ENCODE measurements at regions not wholly inside any gene's neighbourhood (a gene's known extent, or its start where the extent isn't known, plus 50 kb on each side); places are given as distances from the start of the nearest gene placed in this dataset.

GRCh38 chr3:124609402-124609801 lies 120.8 kb upstream of the UMPS start:
- no peak for TF ChIP-seq CTCF (IDR thresholded peaks at IDR 0.05; ENCODE audit: insufficient read depth, missing control alignments)
- DNase-seq (ENCODE audit: insufficient read length, low spot score): no peak
- FAIRE-seq: no peak

- no peak for TF ChIP-seq CTCF (IDR thresholded peaks at IDR 0.05; ENCODE audit: insufficient read depth, missing control alignments)
- FAIRE-seq: no peak
- DNase-seq (ENCODE audit: insufficient read length, low spot score): no peak
Observed at GRCh38 chr3:124610130-124610529, 120.1 kb upstream of the UMPS start.

GRCh38 chr3:124611520-124611919 lies 118.7 kb upstream of the UMPS start:
- FAIRE-seq (no peak), DNase-seq (ENCODE audit: insufficient read length, low spot score) (no peak)
- TF ChIP-seq CTCF (IDR thresholded peaks at IDR 0.05; ENCODE audit: insufficient read depth, missing control alignments): no peak

- FAIRE-seq (no peak), DNase-seq (ENCODE audit: insufficient read length, low spot score) (no peak)
- no peak for TF ChIP-seq CTCF (IDR thresholded peaks at IDR 0.05; ENCODE audit: insufficient read depth, missing control alignments)
Observed at GRCh38 chr3:124615896-124616543, 114.2 kb upstream of the UMPS start.

- DNase-seq (ENCODE audit: insufficient read length, low spot score): no peak
- FAIRE-seq: no peak
- TF ChIP-seq CTCF (IDR thresholded peaks at IDR 0.05; ENCODE audit: insufficient read depth, missing control alignments): no peak
Observed at GRCh38 chr3:124617177-124617576, 113.1 kb upstream of the UMPS start.

GRCh38 chr3:124619887-124620599 lies 110.2 kb upstream of the UMPS start:
- TF ChIP-seq CTCF (IDR thresholded peaks at IDR 0.05; ENCODE audit: insufficient read depth, missing control alignments): no peak
- no peak for FAIRE-seq
- no peak for DNase-seq (ENCODE audit: insufficient read length, low spot score)

- FAIRE-seq: no peak
Observed at GRCh38 chr3:124620600-124621063, 109.6 kb upstream of the UMPS start.

More at GRCh38 chr3:124620600-124621063, 109.6 kb upstream of the UMPS start:
- DNase-seq (ENCODE audit: insufficient read length, low spot score): no peak
- no peak for TF ChIP-seq CTCF (IDR thresholded peaks at IDR 0.05; ENCODE audit: insufficient read depth, missing control alignments)

All from D721Med (cell line).